IMR-90 (cell line): ENCODE measurements at regions not wholly inside any gene's neighbourhood (a gene's known extent, or its start where the extent isn't known, plus 50 kb on each side); places are given as distances from the start of the nearest gene placed in this dataset.

ENCODE experiments used
- ATAC-seq: fragments of 200-7000 bp; cut with Tn5 transposase; 2 replicates; pipeline ENCODE4 v1.9.1; 2020; ENCODE audit warnings: low read depth, mild to moderate bottlenecking, moderate library complexity
- BruUV-seq: library from RNA; stranded (reverse); fragments of 400-500 nt; replicated peaks from 2 replicates; lab custom pipeline; 2021; lab: Mats Ljungman, UMichigan
- CTCF ChIA-PET: fragments of 300-600 bp; formaldehyde crosslinking; extraction: SDS; loops from one replicate; lab custom pipeline; 2021; ENCODE audit warnings: antibody characterized with exemption; lab: Yijun Ruan, JAX
- POLR2A ChIA-PET: fragments of 300-600 bp; sonication (Branson Sonifier 250); formaldehyde crosslinking; loops from one replicate; lab custom pipeline; 2022; ENCODE audit warnings: antibody characterized with exemption; ENCODE audit not compliant: unreplicated experiment; lab: Charles Lee
- DNase-seq: peaks from one replicate; pipeline ENCODE4 v3.0.0; 2013
- H2AFZ ChIP-seq: replicated peaks from 2 replicates; pipeline ENCODE3; 2013; ENCODE audit warnings: low read length, mild to moderate bottlenecking; ENCODE audit not compliant: poor library complexity
- H2AK5ac ChIP-seq: 2 replicates; pipeline ENCODE4 v1.6.1; 2013; ENCODE audit warnings: low read depth, low read length, inconsistent platforms
- H2AK9ac ChIP-seq: replicated peaks from 2 replicates; pipeline ENCODE3; 2013; ENCODE audit warnings: mild to moderate bottlenecking, low read depth, low read length, moderate library complexity; ENCODE audit not compliant: poor library complexity
- H2BK120ac ChIP-seq: 2 replicates; pipeline ENCODE4 v1.6.1; 2013; ENCODE audit warnings: low read depth, low read length, inconsistent platforms
- H2BK15ac ChIP-seq: 3 replicates; pipeline ENCODE4 v1.6.1; 2013; ENCODE audit warnings: low read depth, low read length, inconsistent platforms
- H2BK20ac ChIP-seq: 2 replicates; pipeline ENCODE4 v1.6.1; 2013; ENCODE audit warnings: low read depth, mild to moderate bottlenecking, inconsistent platforms, low read length, moderate library complexity
- H2BK5ac ChIP-seq: 2 replicates; pipeline ENCODE4 v1.6.1; 2013; ENCODE audit warnings: mild to moderate bottlenecking, low read depth, low read length, inconsistent platforms; ENCODE audit not compliant: poor library complexity, severe bottlenecking
- H3K14ac ChIP-seq: replicated peaks from 2 replicates; pipeline ENCODE4 v1.6.1; 2013; ENCODE audit warnings: low read depth, low read length, inconsistent platforms
- H3K18ac ChIP-seq: 2 replicates; pipeline ENCODE4 v1.6.1; 2013; ENCODE audit warnings: low read depth, low read length, control low read depth
- H3K23ac ChIP-seq: 2 replicates; pipeline ENCODE4 v1.6.1; 2013; ENCODE audit warnings: low read depth, low read length, inconsistent platforms
- H3K27ac ChIP-seq: 2 replicates; pipeline ENCODE4 v1.5.1; 2013; ENCODE audit warnings: mild to moderate bottlenecking, control low read depth, low read length; ENCODE audit not compliant: insufficient read depth
- H3K27me3 ChIP-seq: 2 replicates; pipeline ENCODE4 v1.6.1; 2013; ENCODE audit warnings: low read length; ENCODE audit not compliant: control insufficient read depth, insufficient read depth
- H3K36me3 ChIP-seq: 2 replicates; pipeline ENCODE4 v1.6.1; 2013; ENCODE audit warnings: low read length, mixed read lengths; ENCODE audit not compliant: control insufficient read depth, insufficient read depth
- H3K4ac ChIP-seq: 2 replicates; pipeline ENCODE4 v1.6.1; 2013; ENCODE audit warnings: low read depth, low read length, inconsistent platforms
- H3K4me1 ChIP-seq: 2 replicates; pipeline ENCODE4 v1.6.1; 2013; ENCODE audit warnings: low read length, mixed read lengths; ENCODE audit not compliant: control insufficient read depth, insufficient read depth
- H3K4me2 ChIP-seq: 2 replicates; pipeline ENCODE4 v1.6.1; 2013; ENCODE audit warnings: low read depth, mild to moderate bottlenecking, control low read depth, low read length, moderate library complexity
- H3K4me3 ChIP-seq: 2 replicates; pipeline ENCODE4 v1.5.1; 2013; ENCODE audit warnings: low read depth, mild to moderate bottlenecking, control low read depth, low read length, moderate library complexity; ENCODE audit not compliant: insufficient read depth
- H3K56ac ChIP-seq: 2 replicates; pipeline ENCODE4 v1.6.1; 2013; ENCODE audit warnings: low read length, inconsistent platforms; ENCODE audit not compliant: insufficient read depth; ENCODE audit errors: extremely low read depth
- H3K79me1 ChIP-seq, 2 experiments: 2 replicates each; pipeline ENCODE4 v1.6.1; 2013; ENCODE audit warnings: low read length in 2 of 2, inconsistent platforms in 1 of 2, low read depth in 1 of 2
- H3K9ac ChIP-seq: 2 replicates; pipeline ENCODE4 v1.6.1; 2013; ENCODE audit warnings: low read depth, low read length, control low read depth
- H3K9me1 ChIP-seq: 2 replicates; pipeline ENCODE4 v1.6.1; 2013; ENCODE audit warnings: low read length, inconsistent platforms; ENCODE audit not compliant: insufficient read depth
- H3K9me3 ChIP-seq: 2 replicates; pipeline ENCODE4 v1.6.1; 2013; ENCODE audit warnings: low read length; ENCODE audit not compliant: control insufficient read depth, insufficient read depth
- H4K20me1 ChIP-seq: 2 replicates; pipeline ENCODE4 v1.6.1; 2013; ENCODE audit warnings: low read length, inconsistent platforms; ENCODE audit not compliant: insufficient read depth
- H4K5ac ChIP-seq: 2 replicates; pipeline ENCODE4 v1.6.1; 2013; ENCODE audit warnings: mild to moderate bottlenecking, low read depth, low read length, control low read depth
- H4K8ac ChIP-seq, 2 experiments: 2 replicates each; pipeline ENCODE4 v1.6.1; 2013; ENCODE audit warnings: low read depth in 2 of 2, low read length in 2 of 2, control low read depth in 1 of 2, inconsistent platforms in 1 of 2
- H4K91ac ChIP-seq: 2 replicates; pipeline ENCODE4 v1.6.1; 2013; ENCODE audit warnings: low read depth, low read length, inconsistent platforms; ENCODE audit not compliant: insufficient read depth
- BHLHE40 ChIP-seq: fragments of 150-350 bp; IDR thresholded peaks from 2 replicates; pipeline ENCODE4 v1.6.1; 2016; ENCODE audit warnings: mild to moderate bottlenecking, low read depth, low read length
- CEBPB ChIP-seq: IDR thresholded peaks from 2 replicates; pipeline ENCODE4 v1.6.1; 2012; ENCODE audit warnings: low read depth, low read length, improper control_type of control experiment
- CHD1 ChIP-seq: IDR thresholded peaks from 2 replicates; pipeline ENCODE4 v1.6.1; 2012; ENCODE audit warnings: low read depth, low read length, improper control_type of control experiment
- ELK1 ChIP-seq: fragments of 150-350 bp; IDR thresholded peaks from 2 replicates; pipeline ENCODE4 v1.6.1; 2016; ENCODE audit warnings: low read depth, mild to moderate bottlenecking, low read length, moderate library complexity, borderline replicate concordance
- FOS ChIP-seq: fragments of 150-350 bp; IDR thresholded peaks from 2 replicates; pipeline ENCODE4 v1.6.1; 2016; ENCODE audit warnings: low read depth, low read length
- MAFK ChIP-seq: IDR thresholded peaks from 2 replicates; pipeline ENCODE4 v1.6.1; 2012; ENCODE audit warnings: low read depth, low read length, improper control_type of control experiment
- MAZ ChIP-seq: IDR thresholded peaks from 2 replicates; pipeline ENCODE4 v1.6.1; 2012; ENCODE audit warnings: low read depth, mild to moderate bottlenecking, low read length, improper control_type of control experiment, moderate library complexity, borderline replicate concordance
- MXI1 ChIP-seq: IDR thresholded peaks from 2 replicates; pipeline ENCODE4 v1.6.1; 2012; ENCODE audit warnings: low read depth, mild to moderate bottlenecking, low read length, moderate library complexity, borderline replicate concordance
- NFE2L2 ChIP-seq: fragments of 150-350 bp; IDR thresholded peaks from 2 replicates; pipeline ENCODE4 v1.6.1; 2016; ENCODE audit warnings: low read depth, mild to moderate bottlenecking, low read length
- POLR2A ChIP-seq: IDR thresholded peaks from 2 replicates; pipeline ENCODE4 v1.6.1; 2012; ENCODE audit warnings: mild to moderate bottlenecking, low read depth, low read length
- RAD21 ChIP-seq: IDR thresholded peaks from 2 replicates; pipeline ENCODE4 v1.6.1; 2012; ENCODE audit warnings: low read length, improper control_type of control experiment
- RCOR1 ChIP-seq: IDR thresholded peaks from 2 replicates; pipeline ENCODE4 v1.6.1; 2012; ENCODE audit warnings: mild to moderate bottlenecking, low read length, improper control_type of control experiment; ENCODE audit not compliant: insufficient replicate concordance
- RFX5 ChIP-seq: IDR thresholded peaks from 2 replicates; pipeline ENCODE4 v1.8.0; 2012; ENCODE audit warnings: low read depth, mild to moderate bottlenecking, low read length, moderate library complexity
- SMC3 ChIP-seq: fragments of 150-350 bp; IDR thresholded peaks from 2 replicates; pipeline ENCODE4 v1.6.1; 2016; ENCODE audit warnings: low read depth, mild to moderate bottlenecking, antibody characterized with exemption, low read length, moderate library complexity
- WGBS, 2 experiments: methylation state at CpG; one replicate each; pipeline versions ENCODE4 v1.1.5 to v1.1.7; 2013; ENCODE audit warnings: missing lambda C conversion rate in 2 of 2; ENCODE audit not compliant: insufficient read length in 1 of 2; ENCODE audit errors: extremely low coverage in 2 of 2; 5-methylcytosine and 5-hydroxymethylcytosine counted together
- dilution Hi-C: fragments of 300-500 bp; cut with HindIII; formaldehyde crosslinking; loops from one replicate; pipeline ENCODE4 v1.14.3; 2018; ENCODE audit warnings: low sequenced_read_pairs; ENCODE audit not compliant: unreplicated experiment
- in situ Hi-C: fragments of 300-500 bp; cut with MboI; formaldehyde crosslinking; loops from 3 replicates; pipeline ENCODE4 v1.14.3; 2019; ENCODE audit warnings: low sequenced_read_pairs, inconsistent platforms, mixed read lengths
- intact Hi-C: fragments of 100-400 bp; cut with micrococcal nuclease; formaldehyde crosslinking; loops from 2 replicates; pipeline ENCODE4 v1.10.0; 2022
- TF ChIP-seq, protein P1 (sequence below): conservative IDR thresholded peaks from 2 replicates; pipeline ENCODE4 v1.5.1; 2012; ENCODE audit warnings: mild to moderate bottlenecking, low read depth, low read length, improper control_type of control experiment
- TF ChIP-seq, protein P2 (sequence below): fragments of 150-350 bp; IDR thresholded peaks from 2 replicates; pipeline ENCODE4 v1.6.1; 2017; ENCODE audit warnings: mild to moderate bottlenecking, antibody characterized with exemption, low read length, low read depth

GRCh38 chr11:21628641-21629040, 564.2 kb upstream of the ANO5 start:
- Histone ChIP-seq H4K91ac (no peak overlapping the region), H2AK9ac (no peak overlapping the region), H3K27me3 (no peaks in the 10 kb centered on the region), H2AFZ (no peak overlapping the region), H3K14ac (no peak overlapping the region), H3K4me1 (no peaks in the 10 kb centered on the region), H2BK120ac (no peak overlapping the region), H2AK5ac (no peak overlapping the region), H3K56ac (no peak overlapping the region; the same call in 1 of the 2 replicates), H3K9ac (no peak overlapping the region), H3K4me3 (no peak overlapping the region), H2BK20ac (no peak overlapping the region), H3K36me3 (no peaks in the 10 kb centered on the region), H3K27ac (no peak overlapping the region), H3K9me1 (no peaks in the 10 kb centered on the region), H3K79me1 (no peaks in the 10 kb centered on the region), H2BK15ac (no peak overlapping the region), H3K4ac (no peak overlapping the region), H3K18ac (no peak overlapping the region), H2BK5ac (no peak overlapping the region), H3K9me3 (peaks cover 20% of the 10 kb centered on the region), H4K5ac (no peak overlapping the region), H3K4me2 (no peak overlapping the region), H4K8ac (no peak overlapping the region), H4K20me1 (no peaks in the 10 kb centered on the region), H3K23ac (no peak overlapping the region)
- dilution Hi-C loops, result no loop called here
- intact Hi-C loops, result no loop called here
- ChIA-PET CTCF (no interaction called here), POLR2A (no interaction called here)
- no CpG with 5 or more reads among the region's 3 CpGs for WGBS, 2 experiments
- TF ChIP-seq RCOR1 (no peak), NFE2L2 (no peak), SMC3 (no peak), RFX5 (no peak), POLR2A (no peak), CEBPB (no peak), RAD21 (no peak), FOS (no peak), CHD1 (no peak), ELK1 (no peak), BHLHE40 (no peak), MXI1 (no peak), MAFK (no peak), MAZ (no peak)
- TF ChIP-seq, protein P1, sequence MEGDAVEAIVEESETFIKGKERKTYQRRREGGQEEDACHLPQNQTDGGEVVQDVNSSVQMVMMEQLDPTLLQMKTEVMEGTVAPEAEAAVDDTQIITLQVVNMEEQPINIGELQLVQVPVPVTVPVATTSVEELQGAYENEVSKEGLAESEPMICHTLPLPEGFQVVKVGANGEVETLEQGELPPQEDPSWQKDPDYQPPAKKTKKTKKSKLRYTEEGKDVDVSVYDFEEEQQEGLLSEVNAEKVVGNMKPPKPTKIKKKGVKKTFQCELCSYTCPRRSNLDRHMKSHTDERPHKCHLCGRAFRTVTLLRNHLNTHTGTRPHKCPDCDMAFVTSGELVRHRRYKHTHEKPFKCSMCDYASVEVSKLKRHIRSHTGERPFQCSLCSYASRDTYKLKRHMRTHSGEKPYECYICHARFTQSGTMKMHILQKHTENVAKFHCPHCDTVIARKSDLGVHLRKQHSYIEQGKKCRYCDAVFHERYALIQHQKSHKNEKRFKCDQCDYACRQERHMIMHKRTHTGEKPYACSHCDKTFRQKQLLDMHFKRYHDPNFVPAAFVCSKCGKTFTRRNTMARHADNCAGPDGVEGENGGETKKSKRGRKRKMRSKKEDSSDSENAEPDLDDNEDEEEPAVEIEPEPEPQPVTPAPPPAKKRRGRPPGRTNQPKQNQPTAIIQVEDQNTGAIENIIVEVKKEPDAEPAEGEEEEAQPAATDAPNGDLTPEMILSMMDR, result no peak
- TF ChIP-seq, protein P2, sequence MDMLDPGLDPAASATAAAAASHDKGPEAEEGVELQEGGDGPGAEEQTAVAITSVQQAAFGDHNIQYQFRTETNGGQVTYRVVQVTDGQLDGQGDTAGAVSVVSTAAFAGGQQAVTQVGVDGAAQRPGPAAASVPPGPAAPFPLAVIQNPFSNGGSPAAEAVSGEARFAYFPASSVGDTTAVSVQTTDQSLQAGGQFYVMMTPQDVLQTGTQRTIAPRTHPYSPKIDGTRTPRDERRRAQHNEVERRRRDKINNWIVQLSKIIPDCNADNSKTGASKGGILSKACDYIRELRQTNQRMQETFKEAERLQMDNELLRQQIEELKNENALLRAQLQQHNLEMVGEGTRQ, result no peak
- DNase-seq (no peak), ATAC-seq (no peak)
- in situ Hi-C loops, result no loop called here
- no TSS peak for BruUV-seq
